Forelimb muscle (tissue), 1 donor: ENCODE measurements at regions not wholly inside any gene's neighbourhood (a gene's known extent, or its start where the extent isn't known, plus 50 kb on each side); places are given as distances from the start of the nearest gene placed in this dataset.

ENCODE experiments used
- DNase-seq: peaks from one replicate; pipeline ENCODE4 v3.0.0-alpha.2; 2013; ENCODE audit warnings: low read depth

DNA sequence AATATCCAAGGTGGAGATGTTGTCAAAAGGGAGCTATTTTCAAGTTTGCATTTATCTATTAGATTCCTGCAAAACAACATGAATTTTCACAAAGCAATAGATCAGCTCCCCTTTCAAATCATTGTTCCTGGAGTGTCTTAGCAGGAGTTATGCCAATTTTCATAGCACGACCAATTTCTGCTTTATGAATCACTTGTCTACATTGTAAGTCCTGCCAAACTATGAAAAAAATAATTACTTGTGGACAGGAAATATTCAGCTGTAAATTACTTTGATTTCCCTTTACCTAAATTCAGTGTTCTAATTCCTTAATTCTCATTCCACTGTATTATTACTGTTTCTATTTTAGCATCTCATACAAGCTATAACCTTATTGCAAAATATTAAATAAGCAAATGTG is 1289.6 kb downstream of the NSUN3 start:
- DNase-seq: no peak

DNA sequence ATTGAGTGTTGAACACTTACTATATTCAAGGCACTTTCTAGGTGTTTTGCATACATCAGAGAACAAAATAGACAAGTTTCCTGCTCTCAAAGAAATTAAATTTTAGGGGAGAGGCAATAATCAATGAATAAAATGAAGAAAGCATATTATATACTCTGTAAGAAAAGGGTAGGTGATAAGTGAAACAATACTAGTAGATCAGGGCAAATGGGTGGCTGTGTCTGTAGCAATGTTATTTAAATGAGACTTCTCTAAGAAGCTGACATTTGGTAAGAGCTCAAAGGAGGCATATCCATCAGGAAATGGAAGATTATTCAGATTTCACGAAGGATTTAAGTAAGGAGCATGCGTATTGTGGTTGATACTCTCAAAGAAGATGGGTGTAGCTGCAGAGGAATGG is 1291.6 kb downstream of the NSUN3 start:
- DNase-seq: no peak

DNA sequence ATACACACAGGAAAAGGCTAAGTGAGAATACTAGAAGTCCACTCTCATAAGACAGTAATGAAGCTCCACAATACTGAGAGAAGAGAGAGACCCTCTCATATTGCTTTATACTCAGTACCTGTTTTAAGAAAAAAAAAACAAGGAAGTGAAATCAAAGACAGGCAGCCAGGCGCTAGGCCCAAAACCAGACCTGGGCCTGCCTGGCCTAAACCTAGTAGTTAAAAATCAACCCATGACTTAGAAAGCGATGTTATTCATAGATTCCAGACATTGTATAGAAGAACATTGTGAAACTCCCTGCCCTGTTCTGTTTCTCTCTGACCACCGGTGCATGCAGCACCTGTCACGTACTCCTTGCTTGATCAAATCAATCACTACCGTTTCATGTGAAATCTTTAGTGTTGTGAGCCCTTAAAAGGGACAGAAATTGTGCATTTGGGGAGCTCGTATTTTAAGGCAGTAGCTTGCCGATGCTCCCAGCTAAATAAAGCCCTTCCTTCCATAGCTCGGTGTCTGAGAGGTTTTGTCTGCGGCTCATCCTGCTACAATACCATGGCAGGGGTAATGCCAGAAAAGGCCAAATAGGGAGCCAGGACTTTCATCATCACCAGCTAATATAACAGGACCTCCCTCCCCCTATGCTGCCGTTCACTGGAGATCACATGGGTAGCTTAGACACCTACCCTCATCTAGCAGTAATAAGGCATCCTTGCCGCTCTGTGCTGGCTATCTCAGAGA is 1294.1 kb downstream of the NSUN3 start:
- DNase-seq: no peak

DNA sequence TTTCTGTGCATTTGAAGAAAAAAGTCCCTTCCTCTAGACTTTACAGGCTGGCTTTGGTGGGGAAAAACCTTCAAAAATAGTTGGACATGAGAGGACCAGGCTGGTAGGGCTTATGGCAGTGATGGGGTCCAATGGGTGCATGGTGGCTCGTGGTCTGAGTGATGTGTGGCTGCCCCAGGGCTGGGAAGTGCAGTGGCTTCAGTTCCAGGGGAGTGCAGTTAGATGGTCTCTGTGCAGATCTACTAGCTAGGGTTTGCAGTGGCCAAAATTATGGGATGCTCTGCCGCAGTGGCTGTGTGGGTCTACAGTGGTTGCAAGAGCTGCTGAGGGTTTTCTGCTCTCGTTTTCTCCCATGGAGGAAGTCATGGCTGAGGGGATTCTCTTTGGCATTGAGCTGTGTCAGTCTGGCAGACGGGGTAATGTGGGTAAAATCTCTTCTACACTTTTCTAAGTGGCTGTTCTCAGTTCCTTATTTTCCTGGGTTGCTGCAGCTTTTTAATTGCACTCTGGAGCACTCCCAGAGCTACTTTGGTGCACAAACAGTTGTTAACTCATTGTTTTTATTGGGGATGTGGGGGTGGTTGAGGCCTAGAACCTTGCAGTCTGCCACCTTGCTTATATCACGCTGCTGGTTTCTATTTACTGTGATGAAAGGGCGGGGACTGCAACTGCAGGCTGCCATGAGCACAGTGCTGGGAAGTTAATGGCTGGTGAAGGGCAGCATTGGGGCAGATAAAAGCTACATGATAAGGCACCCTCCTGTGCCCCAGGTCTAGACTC is 1324.6 kb downstream of the NSUN3 start:
- DNase-seq: no peak

DNA sequence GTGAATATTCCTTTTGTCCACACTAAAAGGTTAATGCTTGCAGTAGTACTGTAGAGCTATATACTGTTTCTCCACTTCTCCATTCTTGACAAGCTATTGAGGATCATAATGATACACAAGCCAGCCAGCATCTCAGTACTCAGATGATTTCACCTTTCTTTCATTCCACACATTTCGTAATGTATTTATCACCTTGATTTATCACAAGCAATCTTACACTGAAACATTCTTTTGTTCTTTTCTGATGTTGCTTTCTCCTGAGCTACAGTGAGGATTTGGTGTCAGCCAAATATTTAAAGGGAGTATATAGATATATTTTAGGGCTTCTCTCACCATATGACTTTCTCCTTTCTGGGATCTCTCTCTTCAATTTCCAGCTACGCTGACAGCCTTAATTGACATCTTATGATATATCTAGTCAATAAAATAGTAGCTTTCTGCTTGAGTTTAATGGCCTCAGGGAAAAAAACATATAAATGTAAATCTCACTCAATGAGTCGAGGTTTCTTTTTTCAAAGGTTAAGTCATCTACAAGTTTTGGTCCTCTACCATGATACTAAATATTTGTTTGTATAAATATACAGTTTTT is 1327.0 kb downstream of the NSUN3 start:
- DNase-seq: no peak

DNA sequence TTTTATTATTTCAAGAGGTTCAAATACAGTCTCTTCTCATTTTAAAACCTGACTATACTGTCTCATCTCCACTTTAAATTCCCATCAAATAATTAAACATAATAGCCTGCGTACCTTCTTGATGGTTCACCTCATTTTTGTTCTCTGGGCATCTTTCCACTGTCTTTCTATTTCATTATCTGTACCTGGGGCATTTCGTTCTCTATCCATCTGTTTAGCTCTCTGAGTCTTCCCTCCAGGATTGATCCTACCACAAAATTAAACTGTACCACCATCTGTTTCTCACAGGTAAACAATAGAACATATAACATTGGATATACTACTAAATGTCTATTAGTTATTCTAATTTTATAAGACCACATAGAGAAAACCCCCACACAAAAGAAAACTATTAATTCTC is 1331.4 kb downstream of the NSUN3 start:
- DNase-seq: no peak

DNA sequence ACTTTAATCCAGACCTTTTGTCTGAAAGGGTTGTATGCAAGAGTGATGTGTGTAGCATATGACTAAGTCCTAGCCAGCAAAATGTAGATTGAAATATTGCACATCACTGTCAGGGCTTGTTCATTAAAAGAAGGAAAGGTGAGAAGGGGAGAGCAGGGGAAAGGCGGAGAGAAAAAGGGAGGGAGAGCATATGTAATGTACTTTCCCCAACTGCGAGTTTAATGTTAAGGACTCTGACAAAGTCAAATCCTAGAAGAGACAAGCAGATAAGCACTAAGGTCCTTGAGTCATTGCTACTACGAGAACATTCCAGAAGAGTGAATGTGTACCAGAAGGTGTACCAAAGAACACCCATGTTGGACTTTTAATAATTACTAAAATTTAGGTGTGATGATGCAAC is 1336.7 kb downstream of the NSUN3 start:
- no peak for DNase-seq

DNA sequence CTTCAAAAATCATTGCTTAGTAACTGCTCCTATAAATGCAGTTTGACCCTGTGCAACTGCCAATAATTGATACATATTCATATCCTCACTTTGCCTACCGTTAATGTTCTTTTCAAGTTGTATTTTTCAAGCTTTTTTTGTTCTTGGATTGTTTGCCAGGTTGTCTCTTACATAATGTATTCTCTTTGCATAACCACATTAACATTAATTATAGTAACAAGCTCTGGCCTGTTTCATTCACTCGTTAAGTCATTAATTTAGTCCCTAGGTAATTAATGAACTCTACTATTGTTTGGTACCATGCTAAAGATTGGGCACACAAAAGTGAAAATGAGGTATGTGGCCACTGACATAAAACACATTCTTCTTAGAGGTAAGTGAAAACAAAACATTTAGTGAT is 1338.8 kb downstream of the NSUN3 start:
- no peak for DNase-seq

DNA sequence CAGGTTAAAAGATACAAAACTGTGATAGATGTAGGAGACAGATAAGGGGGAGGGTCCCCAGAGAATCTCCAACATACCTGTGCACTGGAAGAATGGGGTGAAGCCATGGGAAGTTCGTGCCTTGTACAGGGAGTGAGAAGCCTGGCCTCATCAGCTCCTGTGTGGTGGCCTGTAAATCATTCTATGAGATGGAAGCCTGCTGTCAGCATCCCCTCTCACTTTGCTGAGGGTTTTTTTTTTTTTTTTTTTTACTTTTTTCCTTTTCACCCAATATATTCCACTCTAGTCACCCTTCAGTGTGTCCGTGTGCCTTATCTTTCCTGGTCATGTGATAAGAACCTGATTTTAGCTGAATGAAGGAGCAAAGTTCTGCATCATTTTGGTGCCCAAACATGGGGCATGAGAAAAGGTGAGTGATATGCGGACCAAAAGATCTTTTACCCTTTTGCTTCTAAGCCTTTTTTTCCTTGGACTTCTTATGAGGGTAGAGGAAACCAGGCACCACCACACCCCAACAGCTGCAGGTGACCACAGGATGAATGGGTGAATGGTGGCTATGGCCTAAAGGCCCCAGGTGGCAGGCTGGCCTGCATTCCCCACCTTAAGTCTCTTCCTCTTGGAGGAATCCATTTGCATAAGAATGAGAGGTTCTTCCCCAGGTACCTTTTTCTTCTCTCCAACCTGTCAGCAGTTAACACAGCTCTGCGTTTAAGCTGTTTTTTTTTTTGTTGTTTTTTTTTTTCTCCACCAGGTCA is 1345.0 kb downstream of the NSUN3 start:
- no peak for DNase-seq

DNA sequence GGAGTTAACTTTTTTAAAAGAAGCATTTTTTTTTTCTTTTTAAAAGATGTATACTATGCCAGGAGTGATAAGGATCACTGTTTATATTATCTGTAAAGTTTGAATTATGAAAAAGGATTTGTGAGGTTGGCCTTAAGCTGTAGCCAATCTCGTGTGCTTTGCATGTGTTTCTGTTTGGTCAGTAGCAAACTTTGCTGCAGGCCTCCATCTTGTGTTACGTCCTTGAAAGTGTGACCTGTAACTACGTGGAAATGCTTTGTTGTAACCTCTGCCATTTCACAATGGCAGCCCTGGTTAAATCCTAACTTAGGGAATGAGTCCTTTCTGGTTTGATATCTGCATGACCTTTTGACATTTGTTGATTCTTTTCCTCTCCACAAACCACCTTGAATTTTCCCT is 1345.6 kb downstream of the NSUN3 start:
- DNase-seq: no peak

DNA sequence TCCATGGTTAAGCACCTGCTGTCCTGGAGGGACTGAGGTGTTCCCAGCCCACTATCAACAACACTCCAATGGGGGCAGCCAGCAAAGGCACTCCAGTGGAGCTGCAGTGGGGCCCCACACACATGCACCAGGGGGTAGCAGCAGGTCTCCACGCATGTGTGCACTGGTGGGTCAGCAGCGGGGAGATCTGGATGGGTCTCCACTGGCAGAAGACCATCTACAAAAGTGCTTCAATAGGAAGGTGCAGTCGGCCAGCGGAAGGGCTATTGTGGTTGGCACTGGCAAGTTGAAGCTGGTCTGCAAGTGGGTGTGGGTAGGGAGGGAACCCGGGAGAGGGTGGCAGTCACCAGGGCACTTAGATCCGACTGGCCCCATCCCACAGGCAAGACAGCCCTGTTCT is 1355.4 kb downstream of the NSUN3 start:
- no peak for DNase-seq

DNA sequence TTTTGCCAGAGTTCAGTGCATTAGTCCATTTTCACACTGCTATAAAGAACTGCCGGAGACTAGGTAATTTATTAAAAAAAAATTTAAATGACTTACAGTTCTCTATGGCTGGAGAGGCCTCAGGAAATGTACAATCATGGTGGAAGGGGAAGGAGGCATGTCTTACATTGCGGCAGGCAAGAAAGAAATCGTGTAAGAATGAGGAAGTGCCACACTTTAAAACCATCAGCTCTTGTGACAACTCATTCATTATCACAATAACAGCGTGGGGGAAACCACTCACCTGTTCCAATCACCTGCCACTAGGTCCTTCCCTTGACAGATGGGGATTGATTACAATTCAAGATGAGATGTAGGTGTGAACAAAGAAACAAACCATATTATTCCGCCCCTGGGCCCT is 1361.4 kb downstream of the NSUN3 start:
- DNase-seq: no peak

DNA sequence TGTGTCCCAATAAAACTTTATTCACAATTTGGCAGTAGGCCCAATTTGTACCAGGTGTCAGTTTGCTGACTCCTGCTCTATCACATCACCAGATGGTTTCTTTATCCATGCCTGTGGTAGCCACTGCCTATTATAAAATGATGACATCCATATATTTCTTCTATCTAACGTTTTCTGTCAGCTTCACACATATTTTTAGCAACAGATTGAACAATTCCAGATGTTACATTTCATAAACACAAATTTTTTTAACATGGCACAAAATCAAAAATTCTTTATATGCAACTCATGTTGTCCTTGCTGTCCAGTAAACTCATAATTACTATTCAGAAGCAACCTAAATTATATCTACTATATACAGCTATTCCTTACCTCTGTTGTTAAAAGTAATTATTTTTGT is 1371.6 kb downstream of the NSUN3 start:
- peak; percentile 2 for DNase-seq

DNA sequence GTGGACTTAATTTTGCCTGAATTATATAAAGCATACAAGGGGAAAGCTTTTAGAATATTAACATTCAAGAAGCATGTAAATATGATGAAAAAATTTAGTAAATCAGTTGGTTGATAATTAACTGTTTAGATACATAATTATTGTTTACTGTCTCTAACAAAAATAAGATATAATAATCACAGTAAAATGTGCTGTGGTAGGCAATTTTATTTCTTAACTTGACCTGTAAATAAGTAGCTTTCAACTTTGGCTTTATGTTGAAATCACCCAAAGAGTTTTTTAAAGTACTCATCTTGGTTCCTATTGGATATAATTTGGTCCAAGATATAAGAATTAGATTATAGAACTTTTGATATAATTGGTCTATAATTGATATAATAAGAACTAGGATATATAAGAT is 1374.5 kb downstream of the NSUN3 start:
- DNase-seq: no peak

DNA sequence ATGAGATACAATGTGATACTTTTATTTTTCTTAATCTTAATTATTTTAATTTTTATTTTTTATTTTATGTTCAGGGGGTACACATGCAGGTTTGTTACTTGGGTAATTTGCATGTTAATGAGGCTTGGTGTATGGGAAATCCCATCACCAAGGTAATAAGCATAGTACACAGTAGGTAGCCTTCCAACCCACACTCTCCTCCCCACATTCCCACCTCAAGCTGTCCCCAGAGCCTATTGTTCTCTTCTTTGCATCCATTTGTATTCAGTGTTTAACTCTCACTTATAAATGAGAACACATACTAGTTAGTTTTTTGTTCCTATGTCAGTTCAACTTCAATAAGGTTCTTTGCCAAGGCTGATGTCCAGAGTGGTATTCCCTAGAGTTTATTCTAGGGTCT is 1375.4 kb downstream of the NSUN3 start:
- no peak for DNase-seq

DNA sequence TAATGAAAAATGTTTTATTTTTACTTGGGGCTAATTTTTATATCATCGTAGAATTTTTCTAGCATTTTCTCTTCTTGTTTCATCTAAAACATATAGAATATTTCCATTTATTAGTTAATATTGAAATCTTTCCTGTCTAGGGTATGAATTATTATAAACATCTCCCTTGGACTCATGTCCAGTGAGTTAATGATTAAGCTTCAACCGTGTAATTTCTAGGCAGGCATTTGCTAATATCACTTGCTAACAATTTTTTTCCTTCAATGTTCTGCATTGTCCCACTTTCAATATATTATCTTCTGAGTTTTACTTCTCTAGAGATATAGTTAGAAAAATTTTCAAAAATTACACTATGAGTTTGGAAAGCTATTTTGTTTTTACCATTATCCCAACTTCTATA is 1371.6 kb upstream of the EPHA6 start:
- no peak for DNase-seq

DNA sequence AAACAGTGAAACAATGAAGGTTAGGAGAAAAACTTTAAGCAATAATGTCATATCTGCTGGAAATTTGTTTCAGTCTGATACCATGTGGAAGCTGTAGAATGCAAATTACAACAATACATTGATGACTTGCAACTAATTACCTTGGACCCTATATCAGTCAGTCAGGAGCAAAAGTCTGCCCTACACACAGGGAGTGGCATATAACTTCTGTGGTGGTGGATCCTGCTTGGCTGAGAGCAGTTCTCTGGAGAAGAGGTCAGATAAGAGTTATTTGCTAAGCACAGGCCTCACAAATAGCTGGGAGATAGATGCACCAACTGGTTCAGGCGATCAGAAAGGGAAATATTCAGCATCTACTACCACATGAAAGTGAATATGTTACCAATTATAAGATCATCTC is 1364.6 kb upstream of the EPHA6 start:
- no peak for DNase-seq

DNA sequence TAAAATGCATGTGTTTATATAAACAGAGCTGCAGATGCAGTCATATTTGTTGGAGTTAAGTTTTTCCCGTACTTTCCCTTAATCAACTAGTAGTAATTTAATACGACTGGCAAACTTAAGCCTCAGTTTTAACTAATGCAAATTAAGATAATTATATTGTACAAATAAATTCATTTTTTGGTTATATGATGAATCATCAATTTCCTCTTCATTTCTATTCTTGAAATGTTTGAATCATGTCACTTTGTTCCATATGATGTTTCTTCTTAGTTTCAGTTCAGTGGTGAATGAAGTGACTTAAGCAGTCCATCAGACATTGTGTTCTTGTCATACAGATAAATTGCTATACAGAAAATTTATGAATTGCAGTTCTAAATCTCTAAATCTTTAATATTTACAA is 1361.2 kb upstream of the EPHA6 start:
- no peak for DNase-seq

DNA sequence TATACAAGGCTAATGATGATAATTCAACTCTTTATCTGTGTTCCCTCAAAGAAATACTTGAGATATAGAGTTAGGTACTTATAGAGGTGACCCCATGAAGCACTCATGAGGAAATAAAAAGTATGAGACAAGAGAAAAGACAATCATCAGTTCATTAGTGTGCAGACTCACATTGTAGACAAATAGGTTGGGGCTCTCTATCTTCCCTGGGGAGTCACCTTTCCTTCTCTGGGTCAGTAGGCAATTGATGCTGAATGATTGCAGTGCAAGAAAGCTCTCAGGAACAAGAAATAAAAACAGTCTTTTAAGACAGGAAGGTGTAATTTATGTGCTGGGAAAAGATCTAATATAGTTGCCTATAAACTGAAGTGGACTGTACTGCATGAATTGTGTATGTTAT is 1357.6 kb upstream of the EPHA6 start:
- DNase-seq: no peak

DNA sequence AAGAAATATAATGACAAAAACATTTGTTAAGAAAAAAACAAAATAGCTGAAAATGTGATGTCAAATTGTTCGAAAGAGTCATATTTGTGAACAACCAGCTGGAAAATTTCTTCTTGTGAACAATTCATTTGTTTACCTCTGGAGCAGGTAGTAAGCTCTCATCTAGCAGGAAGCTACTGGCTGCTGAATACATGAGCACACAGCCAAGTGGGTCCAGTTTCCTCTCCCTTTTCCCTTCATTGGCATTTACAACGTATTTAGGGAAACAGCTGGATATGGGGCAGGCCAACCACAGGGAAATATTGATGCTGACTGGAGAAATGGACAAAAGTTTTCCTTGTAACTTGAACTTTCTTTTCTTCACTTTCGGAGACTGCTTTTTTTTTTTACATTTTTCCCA is 1354.7 kb upstream of the EPHA6 start:
- no peak for DNase-seq

DNA sequence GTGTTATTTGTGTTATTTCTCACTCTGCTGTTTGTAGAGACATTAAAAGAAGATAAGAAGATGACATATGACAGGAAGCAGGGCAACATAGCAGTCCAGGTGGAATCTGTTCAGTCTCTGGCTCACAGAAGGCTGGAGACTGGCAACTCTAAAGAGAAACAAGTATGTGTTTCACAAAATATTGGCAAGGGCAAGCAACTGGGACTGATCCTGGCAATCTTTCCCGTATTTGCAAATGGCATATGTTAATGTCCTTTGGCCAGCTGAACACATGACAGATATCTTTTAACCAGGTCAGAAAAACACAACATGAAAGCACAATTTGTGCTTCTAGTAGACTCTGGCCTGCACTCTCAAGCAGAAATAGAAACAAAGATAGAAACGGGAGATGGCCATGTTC is 1354.1 kb upstream of the EPHA6 start:
- no peak for DNase-seq

DNA sequence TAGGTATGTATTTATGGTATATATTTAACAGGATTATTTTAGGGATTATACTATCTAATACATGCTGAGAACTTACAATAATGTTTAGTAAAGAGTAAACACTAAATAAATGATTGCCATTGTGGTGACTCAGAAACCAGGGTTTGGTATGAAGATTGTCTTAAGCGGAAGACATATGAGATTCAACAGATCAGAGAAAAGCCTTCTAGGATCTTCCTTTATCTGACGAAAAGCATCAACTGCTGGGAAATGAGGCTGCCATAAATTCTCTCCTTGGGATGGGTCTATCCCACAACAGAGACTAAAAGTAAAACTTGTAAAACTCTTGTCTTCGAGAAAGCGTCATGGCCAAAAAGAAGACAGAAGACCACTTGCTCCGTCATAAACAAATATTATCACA is 1352.2 kb upstream of the EPHA6 start:
- no peak for DNase-seq

DNA sequence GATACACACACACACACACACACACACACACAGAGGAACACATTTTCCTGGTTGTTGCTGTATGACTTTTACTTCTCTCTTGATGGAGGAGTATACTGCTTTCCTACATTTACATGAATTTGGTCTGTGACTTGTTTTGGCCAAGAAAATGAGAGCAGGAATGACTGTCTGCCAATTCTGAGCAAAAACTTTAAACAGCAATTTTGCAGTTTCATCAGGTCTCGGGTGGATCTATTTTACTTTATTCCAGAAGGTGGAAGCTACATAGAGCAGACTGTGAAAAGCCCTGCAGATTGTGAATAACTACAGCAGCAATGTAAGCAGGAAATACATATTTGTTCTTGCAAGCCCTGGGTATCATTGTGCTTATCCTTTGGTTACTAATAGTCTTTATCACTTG is 1350.0 kb upstream of the EPHA6 start:
- DNase-seq: no peak
